ENCODE measurements at regions not wholly inside any gene's neighbourhood (a gene's known extent, or its start where the extent isn't known, plus 50 kb on each side); places are given as distances from the start of the nearest gene placed in this dataset.

GRCh38 chr2:145829931-145830330, 1310.0 kb upstream of the ZEB2 start:
- Mint-ChIP-seq H3K27ac (no peak overlapping the region), H3K9me3 (peaks cover 16% of the 10 kb centered on the region), H3K4me3 (no peak overlapping the region), H3K36me3 (no peaks in the 10 kb centered on the region), H3K27me3 (ENCODE audit: low read depth) (no peaks in the 10 kb centered on the region), H3K4me1 (peaks cover 2% of the 10 kb centered on the region)
- TF ChIP-seq, protein P1, sequence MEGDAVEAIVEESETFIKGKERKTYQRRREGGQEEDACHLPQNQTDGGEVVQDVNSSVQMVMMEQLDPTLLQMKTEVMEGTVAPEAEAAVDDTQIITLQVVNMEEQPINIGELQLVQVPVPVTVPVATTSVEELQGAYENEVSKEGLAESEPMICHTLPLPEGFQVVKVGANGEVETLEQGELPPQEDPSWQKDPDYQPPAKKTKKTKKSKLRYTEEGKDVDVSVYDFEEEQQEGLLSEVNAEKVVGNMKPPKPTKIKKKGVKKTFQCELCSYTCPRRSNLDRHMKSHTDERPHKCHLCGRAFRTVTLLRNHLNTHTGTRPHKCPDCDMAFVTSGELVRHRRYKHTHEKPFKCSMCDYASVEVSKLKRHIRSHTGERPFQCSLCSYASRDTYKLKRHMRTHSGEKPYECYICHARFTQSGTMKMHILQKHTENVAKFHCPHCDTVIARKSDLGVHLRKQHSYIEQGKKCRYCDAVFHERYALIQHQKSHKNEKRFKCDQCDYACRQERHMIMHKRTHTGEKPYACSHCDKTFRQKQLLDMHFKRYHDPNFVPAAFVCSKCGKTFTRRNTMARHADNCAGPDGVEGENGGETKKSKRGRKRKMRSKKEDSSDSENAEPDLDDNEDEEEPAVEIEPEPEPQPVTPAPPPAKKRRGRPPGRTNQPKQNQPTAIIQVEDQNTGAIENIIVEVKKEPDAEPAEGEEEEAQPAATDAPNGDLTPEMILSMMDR (IDR thresholded peaks at IDR 0.05; ENCODE audit: unreplicated experiment): no peak
- DNase-seq (ENCODE audit: low spot score in 2 of 2, unreplicated experiment in 2 of 2): no peak

DNA sequence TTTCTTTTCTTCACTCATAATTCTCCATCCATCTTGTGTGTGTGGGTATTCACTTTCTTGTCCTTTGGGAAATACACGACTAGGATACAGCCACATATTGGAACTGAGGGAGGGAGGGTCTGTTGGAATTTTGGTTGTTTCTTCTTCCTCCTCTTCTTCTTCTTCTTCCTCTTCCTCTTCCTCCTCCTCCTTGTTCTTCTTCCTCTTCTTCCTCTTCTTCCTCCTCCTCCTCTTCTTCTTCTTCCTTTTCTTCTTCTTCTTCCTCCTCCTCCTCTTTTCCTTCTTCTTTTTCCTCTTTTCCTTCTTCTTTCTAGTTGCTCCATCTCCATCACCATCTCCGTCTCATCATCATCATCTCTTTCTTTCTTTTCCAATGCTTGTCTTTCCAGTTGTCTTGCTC, 1307.3 kb upstream of the ZEB2 start:
- Mint-ChIP-seq H3K27me3 (ENCODE audit: low read depth) (no peaks in the 10 kb centered on the region), H3K4me1 (peaks cover 14% of the 10 kb centered on the region), H3K36me3 (no peaks in the 10 kb centered on the region), H3K9me3 (peaks cover 16% of the 10 kb centered on the region), H3K4me3 (no peak overlapping the region), H3K27ac (no peak overlapping the region)
- no peak for DNase-seq (ENCODE audit: low spot score in 2 of 2, unreplicated experiment in 2 of 2)
- TF ChIP-seq, protein P1 (IDR thresholded peaks at IDR 0.05; ENCODE audit: unreplicated experiment): no peak

GRCh38 chr2:145824384-145824783, 1304.5 kb upstream of the ZEB2 start:
- DNase-seq (ENCODE audit: low spot score in 2 of 2, unreplicated experiment in 2 of 2): no peak
- TF ChIP-seq, protein P1 (IDR thresholded peaks at IDR 0.05; ENCODE audit: unreplicated experiment): no peak
- H3K9me3 Mint-ChIP-seq: peaks cover 13% of the 10 kb centered on the region
- no peak overlapping the region for H3K4me3 Mint-ChIP-seq
- no peak overlapping the region for H3K27ac Mint-ChIP-seq
- no peaks in the 10 kb centered on the region for H3K36me3 Mint-ChIP-seq
- H3K4me1 Mint-ChIP-seq: peaks cover 15% of the 10 kb centered on the region
- no peaks in the 10 kb centered on the region for H3K27me3 Mint-ChIP-seq (ENCODE audit: low read depth)

DNA sequence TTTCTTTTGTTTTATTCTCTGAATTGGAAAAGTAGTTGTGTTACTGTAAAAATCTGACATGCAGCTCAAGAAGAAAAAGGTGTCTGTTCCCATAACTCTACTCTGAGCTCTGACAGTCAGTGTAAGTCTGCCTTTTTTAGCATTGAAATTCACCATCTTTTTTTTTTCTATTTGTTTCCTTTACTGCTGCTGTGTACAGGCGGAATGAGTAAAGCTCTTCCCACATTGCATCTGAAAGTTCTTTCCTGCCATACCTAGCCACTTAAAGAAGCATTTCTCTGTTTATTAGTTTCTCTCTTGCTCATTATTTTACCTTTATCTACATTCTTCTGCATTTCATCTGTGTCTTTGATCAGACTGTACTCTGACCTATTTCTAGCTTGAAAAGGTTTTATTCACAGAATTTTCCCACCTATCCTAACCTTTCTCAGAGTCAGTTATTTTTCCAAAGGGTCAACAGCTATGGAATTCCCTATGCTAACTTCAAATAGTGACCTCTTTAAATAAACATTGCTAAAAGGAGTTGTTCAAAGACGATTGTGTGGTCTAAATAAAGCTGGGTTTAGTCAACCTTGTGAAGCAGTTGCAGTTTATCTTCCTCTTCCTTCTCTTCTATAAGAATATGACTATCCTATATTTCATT, 1303.1 kb upstream of the ZEB2 start:
- Mint-ChIP-seq H3K4me1 (peaks cover 16% of the 10 kb centered on the region), H3K36me3 (no peaks in the 10 kb centered on the region), H3K27me3 (ENCODE audit: low read depth) (no peaks in the 10 kb centered on the region), H3K4me3 (no peak overlapping the region), H3K9me3 (peaks cover 13% of the 10 kb centered on the region), H3K27ac (peak overlapping the region; percentile 5)
- TF ChIP-seq, protein P1 (IDR thresholded peaks at IDR 0.05; ENCODE audit: unreplicated experiment): no peak
- DNase-seq (ENCODE audit: low spot score in 2 of 2, unreplicated experiment in 2 of 2): no peak

DNA sequence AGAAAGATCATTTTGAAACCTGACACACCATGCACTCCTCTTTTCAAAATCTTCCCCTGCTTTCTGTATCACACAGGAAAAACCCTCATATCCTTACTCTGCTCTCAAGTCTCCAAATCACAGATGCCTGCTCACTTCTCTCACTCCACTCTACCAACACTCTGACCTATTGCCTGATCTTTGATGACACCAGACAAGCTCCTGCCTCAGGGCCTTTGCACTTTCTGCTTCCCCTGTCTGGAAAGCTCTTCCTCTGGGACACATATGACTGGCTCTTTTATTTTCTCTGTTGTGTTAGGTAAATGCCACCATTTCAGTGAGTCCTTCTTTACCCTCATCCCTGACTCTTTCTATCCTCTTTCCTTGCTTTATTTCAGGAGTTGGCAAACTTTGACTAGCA, 1300.7 kb upstream of the ZEB2 start:
- peaks cover 22% of the 10 kb centered on the region for H3K4me1 Mint-ChIP-seq
- no peak overlapping the region for H3K27ac Mint-ChIP-seq
- no peaks in the 10 kb centered on the region for H3K36me3 Mint-ChIP-seq
- no peaks in the 10 kb centered on the region for H3K27me3 Mint-ChIP-seq (ENCODE audit: low read depth)
- H3K4me3 Mint-ChIP-seq: no peak overlapping the region
- TF ChIP-seq, protein P1 (IDR thresholded peaks at IDR 0.05; ENCODE audit: unreplicated experiment): no peak
- no peak for DNase-seq (ENCODE audit: low spot score in 2 of 2, unreplicated experiment in 2 of 2)
- no peaks in the 10 kb centered on the region for H3K9me3 Mint-ChIP-seq

Data from mesothelial cell of epicardium (in vitro differentiated cells).